ENCODE measurements at regions not wholly inside any gene's neighbourhood (a gene's known extent, or its start where the extent isn't known, plus 50 kb on each side); places are given as distances from the start of the nearest gene placed in this dataset.
A peak's percentile ranks its signal among the peaks of the same experiment; 100 is the strongest.

DNA sequence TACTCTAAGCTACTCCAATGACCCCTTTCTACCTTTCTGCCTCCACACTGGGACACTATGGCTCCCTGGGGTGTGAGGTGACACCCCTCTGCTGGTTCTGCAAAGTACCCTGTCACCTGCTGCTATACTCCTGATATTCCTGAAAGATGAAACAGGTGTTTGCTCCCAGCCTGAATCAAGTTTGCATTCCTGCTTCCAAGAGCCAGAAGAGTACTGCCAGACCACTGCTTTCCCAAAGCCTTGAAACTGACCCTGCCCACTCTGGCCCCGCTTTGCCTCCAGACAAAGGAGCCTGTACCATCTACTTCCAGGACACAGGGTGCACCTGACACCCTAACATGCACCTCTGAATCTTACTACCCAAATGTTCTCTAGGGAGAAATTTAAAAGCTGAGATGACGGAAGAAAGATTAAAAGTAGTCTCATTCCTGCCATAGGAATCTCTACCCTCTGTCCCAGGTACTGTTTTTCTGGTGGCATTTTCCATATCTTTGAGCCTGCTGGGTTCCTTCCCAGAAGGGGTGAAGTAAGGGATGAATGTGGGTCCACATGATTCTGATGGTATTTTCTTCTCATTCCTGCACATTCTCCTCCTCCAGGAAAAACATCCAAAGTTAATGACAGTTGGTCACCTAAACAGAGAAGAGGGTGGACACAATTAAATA, 70.3 kb upstream of the DUSP10 start:
- DNase-seq (ENCODE audit: low read depth): no peak

DNA sequence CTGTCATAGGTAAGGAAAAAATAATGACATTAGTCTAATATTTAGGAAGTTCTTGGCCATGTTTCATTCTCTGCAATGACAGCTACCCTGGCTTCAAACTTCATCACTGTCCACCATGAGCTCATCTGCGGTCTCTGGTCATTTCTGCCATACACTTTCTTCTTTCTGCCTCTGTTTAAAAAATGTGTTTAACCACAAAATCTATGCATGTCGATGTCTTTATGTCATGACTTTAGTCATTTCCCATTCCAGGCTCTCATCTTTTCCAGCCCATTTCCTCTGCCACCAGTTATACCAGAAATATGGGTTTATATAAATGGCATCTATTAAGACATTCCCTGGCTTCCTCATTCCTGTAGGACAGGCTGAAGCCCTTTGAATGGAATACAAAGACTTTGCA, 68.5 kb upstream of the DUSP10 start:
- peak; percentile 34 for DNase-seq (ENCODE audit: low read depth)

- no peak for DNase-seq (ENCODE audit: low read depth)
Observed at GRCh38 chr1:221809091-221810029, 67.5 kb upstream of the DUSP10 start.

- DNase-seq (ENCODE audit: low read depth): no peak
Observed at GRCh38 chr1:221806984-221807383, 65.1 kb upstream of the DUSP10 start.

- no peak for DNase-seq (ENCODE audit: low read depth)
Observed at GRCh38 chr1:221806236-221806635, 64.3 kb upstream of the DUSP10 start.

DNA sequence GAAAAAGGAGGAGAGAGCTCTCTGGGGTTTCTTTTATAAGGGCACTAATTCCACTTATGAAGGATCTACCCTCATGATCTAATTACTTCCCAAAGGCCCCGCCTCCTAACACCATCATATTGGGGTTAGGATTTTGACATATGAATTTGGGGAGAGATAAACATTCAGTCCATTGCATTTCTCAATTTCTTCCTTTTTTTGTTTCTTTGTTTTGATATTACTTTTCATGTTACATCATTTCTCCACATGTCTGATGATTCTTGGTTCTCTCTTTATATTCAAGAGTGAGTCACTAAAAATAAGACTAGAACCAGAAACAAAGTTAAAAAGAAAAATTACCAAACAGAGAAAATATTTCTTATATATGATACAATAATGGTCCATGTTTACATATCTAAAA, 63.2 kb upstream of the DUSP10 start:
- peak; percentile 27 for DNase-seq (ENCODE audit: low read depth)

DNA sequence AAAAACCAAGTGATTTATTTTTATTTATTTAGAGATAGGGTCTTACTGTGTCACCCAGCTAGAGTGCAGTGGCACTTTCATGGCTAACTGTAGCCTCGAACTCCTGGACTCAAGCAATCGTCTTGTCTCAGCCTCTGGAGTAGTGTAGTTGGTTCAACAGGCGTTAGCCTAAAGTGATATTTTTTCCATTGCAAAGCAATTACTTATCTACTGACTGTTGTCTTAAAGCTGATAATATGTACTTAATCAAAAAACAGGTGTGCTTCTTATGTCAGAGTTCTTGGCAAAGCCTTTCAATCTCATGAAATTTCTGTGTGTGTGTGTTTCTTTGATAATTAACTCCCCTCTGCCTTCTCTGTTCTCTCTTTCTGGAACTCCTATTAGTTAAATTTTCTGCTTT, 62.4 kb upstream of the DUSP10 start:
- no peak for DNase-seq (ENCODE audit: low read depth)

- no peak for DNase-seq (ENCODE audit: low read depth)
Observed at GRCh38 chr1:221801773-221802516, 60.1 kb upstream of the DUSP10 start.

- DNase-seq (ENCODE audit: low read depth): no peak
Observed at GRCh38 chr1:221801251-221801661, 59.4 kb upstream of the DUSP10 start.

DNA sequence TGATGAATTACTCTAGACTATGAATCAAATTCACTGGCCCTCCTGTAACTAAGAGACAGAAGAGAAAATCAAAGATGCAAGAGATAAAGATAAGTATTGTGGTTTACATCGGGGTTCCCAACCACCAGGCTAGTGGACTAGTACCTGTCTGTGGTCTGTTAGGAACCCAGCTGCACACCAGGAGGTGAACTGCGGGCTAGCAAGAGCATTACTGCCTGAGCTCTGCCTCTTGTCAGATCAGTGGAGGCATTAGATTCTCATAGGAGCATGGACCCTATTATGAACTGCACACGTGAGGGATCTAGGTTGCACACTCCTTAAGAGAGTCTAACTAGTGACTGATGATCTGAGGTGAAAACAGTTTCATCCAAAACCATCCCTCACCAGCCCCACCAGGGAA, 58.9 kb upstream of the DUSP10 start:
- DNase-seq (ENCODE audit: low read depth): no peak

DNA sequence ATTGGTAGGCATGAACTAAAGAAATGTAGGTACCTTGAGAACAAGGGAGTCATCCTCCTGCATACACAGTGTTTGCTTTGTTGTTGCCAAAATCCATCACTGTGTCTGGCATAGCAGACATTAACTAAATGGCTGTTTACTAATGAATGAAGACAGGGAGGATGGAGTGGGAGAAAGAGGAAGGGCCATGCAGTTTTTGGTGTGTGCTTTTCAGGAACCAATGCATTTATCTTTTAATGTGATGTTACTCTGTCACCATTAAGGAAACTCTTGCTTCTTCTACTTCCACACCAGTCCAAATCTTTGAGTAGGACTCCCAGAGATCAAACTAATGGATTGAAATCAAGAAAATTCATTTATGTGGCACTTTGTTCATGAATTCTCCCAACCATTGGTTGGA, 55.6 kb upstream of the DUSP10 start:
- no peak for DNase-seq (ENCODE audit: low read depth)

DNA sequence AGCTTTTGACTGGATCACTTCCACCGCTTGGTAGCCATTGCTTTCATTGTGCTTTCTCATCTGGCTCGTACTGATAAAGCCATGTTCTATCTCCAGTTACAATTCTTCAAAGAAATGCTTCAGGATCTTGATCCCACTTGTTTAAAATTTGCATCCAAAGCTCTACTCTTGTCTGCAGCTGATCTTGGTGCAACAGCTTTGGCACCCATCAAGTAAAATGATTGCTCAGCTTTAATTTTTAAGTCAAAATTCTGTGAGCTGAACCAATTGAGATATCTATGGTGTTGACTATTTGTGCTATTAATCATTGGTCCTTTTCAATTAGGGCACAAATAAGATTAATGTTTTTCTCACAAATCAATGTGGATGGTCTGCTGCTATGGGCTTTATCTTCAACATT, 54.8 kb upstream of the DUSP10 start:
- DNase-seq (ENCODE audit: low read depth): no peak

DNA sequence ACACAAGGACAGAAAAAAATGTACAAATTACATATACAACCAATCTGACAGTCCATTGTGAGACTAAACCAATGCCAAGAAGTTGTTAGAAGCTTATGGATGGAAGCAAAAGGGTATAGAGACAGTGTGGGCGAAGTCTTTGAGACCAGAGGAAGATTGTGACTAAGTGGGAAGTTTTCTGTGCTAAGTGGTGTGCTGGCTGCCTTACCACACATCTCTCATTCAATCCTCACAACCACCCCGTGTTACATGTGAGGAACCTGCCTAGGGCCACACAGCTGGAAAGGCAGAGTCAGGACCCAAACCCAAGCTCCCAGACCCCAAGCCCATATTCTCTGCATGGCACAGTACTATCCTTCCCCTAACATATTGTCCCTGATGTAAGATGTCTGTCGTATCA, 53.5 kb upstream of the DUSP10 start:
- no peak for DNase-seq (ENCODE audit: low read depth)

GRCh38 chr1:221794935-221795334, 53.0 kb upstream of the DUSP10 start:
- DNase-seq (ENCODE audit: low read depth): no peak

DNA sequence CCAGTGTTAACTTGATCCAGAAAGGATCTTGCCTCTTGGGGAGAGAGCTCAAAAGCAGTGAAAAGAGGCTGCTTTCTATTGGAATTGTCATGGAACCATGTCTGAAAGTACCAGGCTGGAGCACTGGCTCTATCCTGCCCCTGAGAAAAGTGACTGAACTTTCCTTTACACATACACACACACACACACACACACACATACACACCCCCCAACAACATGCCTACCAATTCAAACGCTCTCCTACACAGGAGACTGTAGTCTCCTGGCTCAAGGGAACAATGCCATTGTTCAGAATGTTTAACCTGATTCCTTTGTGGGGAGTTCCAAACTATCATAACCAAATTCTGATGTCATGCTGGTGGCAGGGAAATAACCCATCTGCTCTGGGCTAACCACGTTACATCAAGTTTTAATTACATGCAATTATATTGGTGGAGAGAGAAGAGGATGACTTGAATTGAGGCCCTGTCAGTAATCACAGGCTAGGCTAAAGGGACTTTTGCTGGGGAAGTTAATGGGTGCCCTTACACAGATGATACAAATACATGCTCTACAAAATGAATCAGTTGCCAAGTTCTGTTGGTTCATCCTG, 52.3 kb upstream of the DUSP10 start:
- peak; percentile 11 for DNase-seq (ENCODE audit: low read depth)

DNA sequence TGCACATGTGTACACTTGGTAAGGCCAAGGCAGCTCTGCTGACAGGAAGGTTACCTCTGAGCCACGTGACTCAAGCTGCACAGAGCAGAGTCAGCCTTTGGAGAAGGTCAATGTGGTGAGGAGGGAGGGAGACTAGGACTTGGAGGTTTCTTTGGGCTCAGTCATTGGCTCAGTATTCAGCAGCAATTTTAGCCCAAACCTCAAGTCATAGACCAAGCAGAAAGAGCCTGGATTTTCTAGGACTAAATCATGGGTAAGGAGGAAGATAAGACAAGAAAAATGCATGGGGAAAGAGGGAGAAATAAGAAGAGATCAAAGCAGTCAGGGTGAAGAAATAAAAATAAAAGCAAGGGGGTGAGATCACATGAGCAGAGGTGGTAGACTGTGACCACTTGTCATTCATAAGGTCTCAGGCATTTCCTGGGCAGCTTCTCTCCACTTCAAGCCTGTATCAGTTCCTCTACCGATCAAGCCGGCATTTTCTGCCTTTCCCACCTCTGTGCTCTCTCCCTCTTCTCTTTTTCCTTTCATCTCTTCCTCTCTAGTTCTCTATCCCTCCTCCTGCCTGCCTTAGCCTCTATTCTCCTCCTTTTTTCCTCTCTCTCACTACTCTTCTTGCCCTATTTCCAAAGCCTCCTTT, 51.7 kb upstream of the DUSP10 start:
- DNase-seq (ENCODE audit: low read depth): no peak

- DNase-seq (ENCODE audit: low read depth): no peak
Observed at GRCh38 chr1:221791846-221792245, 50.0 kb upstream of the DUSP10 start.
